MM.1S (cell line): ENCODE measurements at regions not wholly inside any gene's neighbourhood (a gene's known extent, or its start where the extent isn't known, plus 50 kb on each side); places are given as distances from the start of the nearest gene placed in this dataset.

Source experiments
- DNase-seq: peaks from one replicate; pipeline ENCODE4 v3.0.0-alpha.2; 2015
- H2AFZ ChIP-seq: fragments of 300-600 bp; sonication (generic); 2 replicates; pipeline ENCODE4 v1.6.0; 2016; ENCODE audit warnings: antibody characterized with exemption, low read length
- H3F3A ChIP-seq: fragments of 300-600 bp; sonication (generic); 2 replicates; pipeline ENCODE4 v1.6.1; 2016; ENCODE audit warnings: mild to moderate bottlenecking, antibody characterized with exemption, low read length, moderate library complexity, mixed read lengths; ENCODE audit not compliant: insufficient read depth
- H3K27ac ChIP-seq: fragments of 300-600 bp; sonication (generic); 2 replicates; pipeline ENCODE4 v1.5.1; 2016; ENCODE audit warnings: mild to moderate bottlenecking, low read length
- H3K27me3 ChIP-seq: fragments of 300-600 bp; sonication (generic); replicated peaks from 2 replicates; pipeline ENCODE4 v1.6.0; 2016; ENCODE audit warnings: low read length; ENCODE audit not compliant: insufficient read depth
- H3K36me3 ChIP-seq: fragments of 300-600 bp; sonication (generic); replicated peaks from 2 replicates; pipeline ENCODE4 v1.6.1; 2016; ENCODE audit warnings: mild to moderate bottlenecking, low read length, mixed read lengths; ENCODE audit not compliant: insufficient read depth
- H3K4me1 ChIP-seq: fragments of 300-600 bp; sonication (generic); 2 replicates; pipeline ENCODE4 v1.6.1; 2016; ENCODE audit warnings: low read length, mixed read lengths
- H3K4me2 ChIP-seq: fragments of 300-600 bp; sonication (generic); 2 replicates; pipeline ENCODE4 v1.6.0; 2016; ENCODE audit warnings: low read depth, low read length
- H3K4me3 ChIP-seq: fragments of 300-600 bp; sonication (generic); 2 replicates; pipeline ENCODE4 v1.5.1; 2016; ENCODE audit warnings: low read length, mixed read lengths
- H3K79me2 ChIP-seq: fragments of 300-600 bp; sonication (generic); 2 replicates; pipeline ENCODE4 v1.6.1; 2016; ENCODE audit warnings: mixed run types, low read length, mixed read lengths
- H3K9ac ChIP-seq: fragments of 300-600 bp; sonication (generic); 2 replicates; pipeline ENCODE4 v1.6.1; 2016; ENCODE audit warnings: low read length, mixed read lengths
- H3K9me2 ChIP-seq: fragments of 300-600 bp; sonication (generic); replicated peaks from 2 replicates; pipeline ENCODE4 v1.6.1; 2016; ENCODE audit warnings: mild to moderate bottlenecking, low read length, mixed read lengths; ENCODE audit not compliant: insufficient read depth
- H3K9me3 ChIP-seq: fragments of 300-600 bp; sonication (generic); replicated peaks from 2 replicates; pipeline ENCODE4 v1.6.1; 2016; ENCODE audit warnings: mild to moderate bottlenecking, low read length, mixed read lengths; ENCODE audit not compliant: insufficient read depth
- H4K20me1 ChIP-seq: fragments of 300-600 bp; sonication (generic); 2 replicates; pipeline ENCODE4 v1.6.1; 2016; ENCODE audit warnings: mild to moderate bottlenecking, low read length, moderate library complexity, mixed read lengths; ENCODE audit not compliant: insufficient read depth
- EZH2 ChIP-seq: fragments of 300-600 bp; sonication (generic); optimal IDR thresholded peaks from 2 replicates; pipeline ENCODE3; 2017; ENCODE audit warnings: low read depth, mild to moderate bottlenecking, antibody characterized with exemption, low read length, mixed read lengths
- EZH2phosphoT487 ChIP-seq: fragments of 300-600 bp; sonication (generic); IDR thresholded peaks from 2 replicates; pipeline ENCODE4 v1.6.1; 2018; ENCODE audit warnings: antibody characterized with exemption, low read length
- TF ChIP-seq, protein P1 (sequence below): fragments of 300-600 bp; sonication (generic); IDR thresholded peaks from 2 replicates; pipeline ENCODE4 v1.5.1; 2016; ENCODE audit warnings: antibody characterized with exemption, low read length, mixed read lengths

- Histone ChIP-seq H3F3A (no peaks in the 10 kb centered on the region), H3K27ac (no peak overlapping the region), H3K4me2 (no peak overlapping the region), H3K27me3 (no peaks in the 10 kb centered on the region), H3K36me3 (no peaks in the 10 kb centered on the region), H3K9me2 (no peaks in the 10 kb centered on the region), H3K4me3 (no peak overlapping the region), H3K9ac (no peak overlapping the region), H3K4me1 (no peaks in the 10 kb centered on the region), H3K9me3 (no peaks in the 10 kb centered on the region), H3K79me2 (no peaks in the 10 kb centered on the region), H4K20me1 (no peaks in the 10 kb centered on the region), H2AFZ (no peak overlapping the region)
- no peak for DNase-seq
- TF ChIP-seq, protein P1, sequence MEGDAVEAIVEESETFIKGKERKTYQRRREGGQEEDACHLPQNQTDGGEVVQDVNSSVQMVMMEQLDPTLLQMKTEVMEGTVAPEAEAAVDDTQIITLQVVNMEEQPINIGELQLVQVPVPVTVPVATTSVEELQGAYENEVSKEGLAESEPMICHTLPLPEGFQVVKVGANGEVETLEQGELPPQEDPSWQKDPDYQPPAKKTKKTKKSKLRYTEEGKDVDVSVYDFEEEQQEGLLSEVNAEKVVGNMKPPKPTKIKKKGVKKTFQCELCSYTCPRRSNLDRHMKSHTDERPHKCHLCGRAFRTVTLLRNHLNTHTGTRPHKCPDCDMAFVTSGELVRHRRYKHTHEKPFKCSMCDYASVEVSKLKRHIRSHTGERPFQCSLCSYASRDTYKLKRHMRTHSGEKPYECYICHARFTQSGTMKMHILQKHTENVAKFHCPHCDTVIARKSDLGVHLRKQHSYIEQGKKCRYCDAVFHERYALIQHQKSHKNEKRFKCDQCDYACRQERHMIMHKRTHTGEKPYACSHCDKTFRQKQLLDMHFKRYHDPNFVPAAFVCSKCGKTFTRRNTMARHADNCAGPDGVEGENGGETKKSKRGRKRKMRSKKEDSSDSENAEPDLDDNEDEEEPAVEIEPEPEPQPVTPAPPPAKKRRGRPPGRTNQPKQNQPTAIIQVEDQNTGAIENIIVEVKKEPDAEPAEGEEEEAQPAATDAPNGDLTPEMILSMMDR: no peak
- no peak for TF ChIP-seq EZH2phosphoT487
- TF ChIP-seq EZH2: no peak
Observed at GRCh38 chr5:60354311-60354710, 345.7 kb downstream of the DEPDC1B start.

GRCh38 chr5:60352992-60353599, 346.9 kb downstream of the DEPDC1B start:
- Histone ChIP-seq H3K27ac (no peak overlapping the region), H3K9ac (no peak overlapping the region), H3K4me1 (no peaks in the 10 kb centered on the region), H4K20me1 (no peaks in the 10 kb centered on the region), H3F3A (no peaks in the 10 kb centered on the region), H3K79me2 (no peaks in the 10 kb centered on the region), H2AFZ (no peak overlapping the region), H3K4me3 (no peak overlapping the region), H3K4me2 (no peak overlapping the region), H3K36me3 (no peaks in the 10 kb centered on the region), H3K27me3 (no peaks in the 10 kb centered on the region), H3K9me2 (no peaks in the 10 kb centered on the region), H3K9me3 (no peaks in the 10 kb centered on the region)
- TF ChIP-seq, protein P1: no peak
- TF ChIP-seq EZH2phosphoT487 (no peak), EZH2 (no peak)
- no peak for DNase-seq

GRCh38 chr5:60350794-60351193, 349.2 kb downstream of the DEPDC1B start:
- no peaks in the 10 kb centered on the region for H3F3A ChIP-seq
- no peaks in the 10 kb centered on the region for H3K79me2 ChIP-seq
- H3K4me1 ChIP-seq: no peaks in the 10 kb centered on the region
- no peak overlapping the region for H3K4me2 ChIP-seq
- H2AFZ ChIP-seq: no peak overlapping the region
- H3K27ac ChIP-seq: no peak overlapping the region
- no peak overlapping the region for H3K9ac ChIP-seq
- no peaks in the 10 kb centered on the region for H3K36me3 ChIP-seq
- no peak overlapping the region for H3K4me3 ChIP-seq
- no peaks in the 10 kb centered on the region for H3K9me2 ChIP-seq
- DNase-seq: no peak
- H3K27me3 ChIP-seq: no peaks in the 10 kb centered on the region
- TF ChIP-seq, protein P1: no peak
- no peak for TF ChIP-seq EZH2
- no peak for TF ChIP-seq EZH2phosphoT487
- H4K20me1 ChIP-seq: no peaks in the 10 kb centered on the region
- no peaks in the 10 kb centered on the region for H3K9me3 ChIP-seq
